ENCODE measurements at regions not wholly inside any gene's neighbourhood (a gene's known extent, or its start where the extent isn't known, plus 50 kb on each side); places are given as distances from the start of the nearest gene placed in this dataset.
"Not testable (repeated sequence)": the region's sequence is repeated elsewhere in the genome, so short reads cannot be mapped to it uniquely, and the experiment has no call there.

GRCh38 chr6:23642849-23643248 lies 483.2 kb upstream of the NRSN1 start:
- DNase-seq (ENCODE audit: low read depth, low spot score), result no peak

DNA sequence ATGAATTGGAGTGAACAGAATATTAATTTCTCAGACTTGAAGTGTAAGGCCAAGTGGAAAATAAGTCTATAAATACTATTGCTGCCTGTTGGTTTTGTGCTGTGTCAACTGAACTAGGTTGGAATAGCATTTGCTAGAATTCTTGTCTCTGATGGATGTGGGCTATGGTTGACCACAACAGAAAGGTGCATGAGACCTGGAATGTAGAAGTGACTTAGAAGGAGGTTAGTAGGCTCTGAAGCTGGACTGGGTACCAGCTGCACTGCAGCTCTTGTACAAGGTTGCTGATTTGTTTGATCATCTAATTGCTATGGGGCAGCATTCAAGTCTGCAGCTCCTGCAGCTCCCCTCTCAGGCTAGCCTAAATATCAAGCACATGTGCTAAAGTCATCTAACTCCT lies 479.0 kb upstream of the NRSN1 start:
- DNase-seq (ENCODE audit: low read depth, low spot score), result no peak

DNA sequence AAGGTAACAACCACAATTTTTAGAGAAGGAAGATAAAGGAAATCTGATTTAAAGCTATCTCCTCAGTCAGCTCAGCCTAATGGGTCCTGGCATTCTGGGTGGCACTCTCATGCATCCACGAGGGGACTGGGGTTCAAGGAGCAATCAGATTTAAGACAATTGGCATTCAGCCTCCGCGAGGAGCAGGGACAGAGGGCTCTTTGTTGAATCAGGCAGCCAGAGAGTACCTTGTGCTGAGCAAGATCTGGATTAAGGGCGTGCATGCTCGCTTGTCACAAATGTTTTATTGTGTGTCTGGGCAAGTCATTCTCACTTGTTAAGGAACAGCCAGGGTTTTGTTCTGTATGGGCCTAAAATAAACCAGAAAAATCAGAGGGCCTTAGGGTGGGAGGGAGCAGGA lies 475.3 kb upstream of the NRSN1 start:
- no peak for DNase-seq (ENCODE audit: low read depth, low spot score)

DNA sequence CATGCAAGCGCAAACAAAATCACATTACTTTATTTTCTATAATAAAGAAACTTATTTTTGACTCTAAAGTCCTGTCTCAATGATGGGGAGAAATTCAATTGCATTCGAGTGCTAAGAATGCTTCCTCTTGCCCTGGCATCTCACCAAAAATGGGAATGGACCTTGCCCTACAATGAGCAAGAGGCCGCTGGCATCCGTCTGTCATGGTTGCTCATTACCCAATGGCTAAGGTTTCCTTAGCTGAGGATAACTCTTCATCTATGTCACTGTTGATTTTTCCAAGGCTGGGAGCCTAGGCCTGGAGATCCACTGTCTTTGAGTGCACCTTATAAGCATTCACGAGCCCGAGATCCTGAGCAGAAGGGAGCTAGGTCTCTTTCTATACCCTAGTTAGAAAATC lies 471.3 kb upstream of the NRSN1 start:
- DNase-seq (ENCODE audit: low read depth, low spot score), result no peak

DNA sequence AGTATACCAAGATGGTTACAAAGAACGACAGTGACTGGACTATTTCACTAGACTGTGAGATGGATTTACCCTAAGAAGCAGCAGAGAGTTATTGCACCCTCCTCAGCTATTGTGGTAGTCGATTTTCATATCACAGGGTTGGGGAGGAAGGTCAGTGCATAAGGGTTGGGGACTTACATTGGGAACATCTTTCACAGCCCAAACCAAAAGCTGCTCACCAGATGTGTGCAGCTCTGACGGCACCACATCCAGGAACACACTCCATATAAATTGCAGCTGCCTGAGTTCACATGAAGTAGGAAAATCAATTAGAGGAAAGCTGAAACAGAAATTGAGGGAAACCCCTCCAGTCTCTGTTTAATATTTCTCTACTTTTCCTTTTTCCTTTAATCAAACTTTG lies 470.5 kb upstream of the NRSN1 start:
- no peak for DNase-seq (ENCODE audit: low read depth, low spot score)

DNA sequence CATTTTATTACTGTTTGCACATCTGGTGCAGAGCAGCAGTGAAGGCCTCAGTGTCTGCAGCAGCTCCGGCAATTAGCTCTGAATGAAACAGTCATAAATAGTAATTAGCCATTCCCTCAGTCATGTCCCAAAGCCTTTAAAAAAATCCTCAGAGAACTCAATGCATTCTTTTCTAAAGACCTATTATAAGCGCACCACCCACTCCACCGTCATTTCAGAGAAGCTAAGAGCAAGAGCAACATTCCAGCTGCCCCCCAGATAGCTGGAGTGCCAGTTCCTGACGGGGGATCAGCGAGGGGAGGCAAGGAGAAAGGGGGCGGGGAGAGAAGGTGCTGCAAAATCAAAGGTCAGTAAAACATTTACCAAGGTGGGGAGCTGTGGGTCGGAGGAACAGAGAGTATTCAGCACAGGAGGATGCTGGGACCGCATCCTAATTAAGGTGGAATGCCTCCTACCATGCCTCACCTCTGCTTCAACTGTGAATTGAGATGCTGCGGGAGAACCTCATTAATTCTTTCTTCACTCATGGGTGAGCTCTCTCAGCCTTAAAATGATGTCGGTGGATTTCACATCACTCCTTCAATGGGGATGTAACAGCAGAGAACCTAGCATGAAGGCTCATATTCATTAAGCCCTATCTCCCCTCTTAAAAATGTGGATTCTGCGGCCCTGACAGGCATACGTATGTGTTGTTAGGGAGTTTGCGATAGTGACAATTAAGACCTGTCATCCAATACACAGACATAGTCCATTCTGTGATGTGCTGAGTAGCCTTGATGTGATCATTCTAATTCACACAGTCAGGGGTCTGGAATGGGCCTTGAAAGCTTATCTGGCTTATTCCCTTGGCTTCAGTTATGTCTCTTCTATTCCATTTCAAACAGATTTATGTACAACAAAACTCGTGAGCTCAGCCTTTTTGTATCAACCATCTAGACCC lies 469.5 kb upstream of the NRSN1 start:
- DNase-seq (ENCODE audit: low read depth, low spot score), result no peak

- DNase-seq (ENCODE audit: low read depth, low spot score), result no peak
These were observed 466.9 kb upstream of the NRSN1 start for GRCh38 chr6:23659125-23659524.

DNA sequence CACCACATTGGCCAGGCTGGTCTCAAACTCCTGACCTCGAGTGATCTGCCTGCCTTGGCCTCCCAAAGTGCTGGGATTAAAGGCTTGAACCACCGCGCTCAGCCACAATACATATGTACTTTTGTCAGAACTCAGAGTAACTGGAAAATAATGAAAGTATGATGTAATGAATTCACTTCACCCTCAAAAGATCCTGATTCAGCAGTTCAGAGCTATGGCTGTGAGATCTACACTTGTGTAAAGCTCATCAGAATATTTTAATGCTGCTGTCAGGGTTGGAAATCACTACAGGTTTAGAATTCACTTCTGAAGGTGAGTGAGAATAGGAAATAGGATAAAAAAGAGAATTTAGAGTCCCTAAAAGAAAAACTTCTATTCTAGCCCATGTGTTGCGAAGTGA lies 464.5 kb upstream of the NRSN1 start:
- DNase-seq (ENCODE audit: low read depth, low spot score), result no peak

- DNase-seq (ENCODE audit: low read depth, low spot score), result no peak
These were observed 462.9 kb upstream of the NRSN1 start for GRCh38 chr6:23663096-23663495.

DNA sequence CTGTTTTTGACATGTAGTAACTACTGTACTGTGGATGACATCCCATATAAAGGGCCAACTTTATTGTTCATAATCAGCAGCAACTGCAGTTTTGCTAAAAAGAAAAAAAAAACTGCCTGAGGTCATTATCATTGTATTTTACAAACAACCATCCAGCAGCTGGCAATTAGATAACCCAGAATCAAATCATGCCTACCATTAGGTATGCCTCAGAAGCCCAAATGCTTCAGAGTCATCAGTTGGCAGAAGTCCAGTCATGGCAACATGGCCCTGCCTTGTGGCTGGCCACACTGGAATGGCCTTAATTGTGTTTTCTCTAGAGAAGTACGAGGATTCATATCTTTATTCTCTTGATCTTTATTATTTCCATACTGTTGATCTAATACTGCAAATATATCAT lies 462.4 kb upstream of the NRSN1 start:
- DNase-seq (ENCODE audit: low read depth, low spot score), result no peak

DNA sequence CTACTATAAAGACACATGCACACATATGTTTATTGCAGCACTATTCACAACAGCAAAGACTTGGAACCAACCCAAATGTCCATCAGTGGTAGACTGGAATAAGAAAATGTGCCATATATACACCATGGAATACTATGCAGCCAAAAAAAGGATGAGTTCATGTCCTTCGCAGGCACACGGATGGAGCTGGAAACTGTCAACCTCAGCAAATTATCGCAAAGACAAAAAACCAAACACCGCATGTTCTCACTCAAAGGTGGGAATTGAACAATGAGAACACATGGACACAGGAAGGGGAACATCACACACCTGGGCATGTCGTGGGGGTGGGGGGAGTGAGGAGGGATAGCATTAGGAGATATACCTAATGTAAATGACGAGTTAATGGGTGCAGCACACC lies 460.1 kb upstream of the NRSN1 start:
- not testable (repeated sequence) for DNase-seq (ENCODE audit: low read depth, low spot score)

DNA sequence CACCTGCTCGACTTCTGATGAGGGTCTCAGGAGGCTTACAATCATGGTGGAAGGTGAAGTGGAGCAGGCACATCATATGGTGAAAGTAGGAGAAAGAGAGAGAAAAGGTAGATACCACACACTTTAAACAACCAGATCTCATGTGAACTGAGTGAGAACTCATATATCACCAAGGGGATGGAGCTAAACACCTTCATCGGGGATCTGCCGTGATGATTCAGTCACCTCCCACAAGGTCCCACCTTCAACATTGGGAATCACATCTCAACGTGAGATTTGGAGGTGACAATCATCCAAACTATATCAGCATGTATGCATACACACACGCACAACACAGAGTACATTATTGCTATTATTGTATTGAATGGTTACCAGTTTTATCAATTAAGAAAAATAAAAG lies 453.3 kb upstream of the NRSN1 start:
- DNase-seq (ENCODE audit: low read depth, low spot score), result no peak

- DNase-seq (ENCODE audit: low read depth, low spot score), result no peak
These were observed 447.4 kb upstream of the NRSN1 start for GRCh38 chr6:23678626-23679025.

- no peak for DNase-seq (ENCODE audit: low read depth, low spot score)
These were observed 444.3 kb upstream of the NRSN1 start for GRCh38 chr6:23681743-23682142.

- no peak for DNase-seq (ENCODE audit: low read depth, low spot score)
These were observed 437.4 kb upstream of the NRSN1 start for GRCh38 chr6:23688650-23689049.

GRCh38 chr6:23690453-23691049 lies 435.5 kb upstream of the NRSN1 start:
- DNase-seq (ENCODE audit: low read depth, low spot score), result no peak

DNA sequence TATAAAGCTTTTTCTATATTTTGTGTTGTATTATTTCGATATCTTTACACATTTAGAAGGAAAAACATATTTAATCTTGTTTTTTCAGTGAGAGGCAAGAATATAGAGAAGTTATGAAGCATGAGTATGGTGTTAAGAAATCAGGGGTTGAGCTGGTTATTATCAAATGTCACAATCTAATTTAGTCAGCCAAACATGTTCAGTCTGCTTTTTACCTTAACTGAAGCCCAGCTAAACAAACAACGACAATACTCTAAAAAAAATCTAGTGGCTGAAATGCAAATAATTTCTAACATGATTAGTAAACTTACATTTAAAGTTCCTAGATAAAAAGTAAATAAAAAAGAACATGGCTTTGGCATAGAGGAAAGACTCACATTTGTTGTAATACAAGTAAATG lies 433.8 kb upstream of the NRSN1 start:
- no peak for DNase-seq (ENCODE audit: low read depth, low spot score)

DNA sequence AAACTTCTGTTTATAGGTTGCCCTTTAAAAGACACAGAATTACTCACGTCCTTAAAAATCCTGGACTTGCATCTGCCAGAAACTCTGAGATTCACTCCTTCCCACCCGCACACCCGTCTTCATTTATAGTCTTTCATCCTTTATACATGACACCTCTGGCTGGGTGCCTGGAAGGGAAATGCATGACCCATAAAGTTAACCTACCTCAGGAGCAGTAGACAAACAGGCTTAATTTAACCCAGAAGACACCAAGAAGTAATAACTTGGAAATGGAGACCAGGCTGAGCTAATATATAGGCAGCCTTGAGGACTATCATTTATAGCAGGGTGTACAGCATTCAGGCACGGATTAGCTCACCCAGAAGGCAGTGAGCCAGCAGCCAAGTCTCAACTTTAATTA lies 429.0 kb upstream of the NRSN1 start:
- DNase-seq (ENCODE audit: low read depth, low spot score), result no peak

DNA sequence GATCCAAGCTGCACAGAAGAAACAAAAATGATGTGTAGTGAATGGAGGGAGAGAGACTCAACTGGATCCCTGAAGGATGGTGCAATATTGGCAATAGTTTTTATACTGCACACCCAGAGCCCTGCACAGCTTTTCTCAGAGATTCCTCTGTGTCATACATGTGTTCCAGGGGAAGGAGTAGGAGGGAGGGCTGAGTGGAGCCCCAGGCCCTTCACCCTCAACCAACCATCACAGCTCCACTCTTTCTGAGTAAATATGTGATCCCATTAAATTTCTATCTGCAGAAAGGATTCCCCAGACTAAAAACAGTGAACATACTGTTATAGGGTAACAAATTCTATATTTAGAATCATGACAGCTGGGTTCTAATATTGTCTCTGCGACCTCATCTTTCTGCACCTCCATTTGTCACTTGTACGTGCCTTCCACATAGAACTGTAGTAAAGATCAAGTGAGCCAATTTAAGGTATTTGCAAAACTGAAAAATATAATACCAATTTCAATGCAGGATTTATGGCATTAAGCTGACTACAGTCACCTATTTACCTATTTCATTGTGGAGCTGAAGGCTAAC lies 421.4 kb upstream of the NRSN1 start:
- DNase-seq (ENCODE audit: low read depth, low spot score), result no peak

GRCh38 chr6:23705697-23706096 lies 420.3 kb upstream of the NRSN1 start:
- no peak for DNase-seq (ENCODE audit: low read depth, low spot score)

- DNase-seq (ENCODE audit: low read depth, low spot score), result no peak
These were observed 413.3 kb upstream of the NRSN1 start for GRCh38 chr6:23712756-23713155.

GRCh38 chr6:23713211-23713610 lies 412.8 kb upstream of the NRSN1 start:
- no peak for DNase-seq (ENCODE audit: low read depth, low spot score)

DNA sequence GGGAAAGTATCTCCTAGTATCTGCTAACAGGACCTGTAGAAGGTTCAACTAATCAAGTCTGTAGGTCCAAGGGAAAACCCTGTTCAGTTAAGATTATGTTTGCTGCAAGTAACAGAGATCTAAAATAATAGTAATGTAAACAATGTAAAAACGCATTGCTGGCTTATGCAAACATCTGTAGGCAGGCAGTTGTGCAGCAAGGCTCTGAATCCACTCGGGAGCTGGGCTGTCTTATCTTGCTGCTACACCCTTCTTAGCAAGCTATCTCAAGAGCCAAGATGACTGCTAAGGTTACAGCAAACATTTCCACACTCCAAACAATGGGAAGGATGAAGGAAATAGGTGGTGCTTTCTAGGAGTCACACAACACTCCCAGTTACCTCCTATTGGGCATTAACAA lies 397.3 kb upstream of the NRSN1 start:
- DNase-seq (ENCODE audit: low read depth, low spot score), result no peak
